Esophagus muscularis mucosa (tissue), 4 donors: ENCODE measurements at regions not wholly inside any gene's neighbourhood (a gene's known extent, or its start where the extent isn't known, plus 50 kb on each side); places are given as distances from the start of the nearest gene placed in this dataset.

Experiments
- CTCF ChIP-seq, 3 experiments: fragments of 200-600 bp in 2 of 3; fragments of 450-650 bp in 1 of 3; sonication (generic) in 2 of 3; IDR thresholded peaks; one replicate each; pipeline ENCODE4 v1.5.1; 2017 to 2019; ENCODE audit warnings: antibody characterized with exemption in 3 of 3, mild to moderate bottlenecking in 2 of 3, moderate library complexity in 1 of 3
- EP300 ChIP-seq: sonication (generic); formaldehyde crosslinking; IDR thresholded peaks from one replicate; pipeline ENCODE4 v1.6.1; 2017; ENCODE audit warnings: antibody characterized with exemption
- POLR2A ChIP-seq: fragments of 450-650 bp; IDR thresholded peaks from one replicate; pipeline ENCODE4 v1.6.1; 2017; ENCODE audit warnings: antibody characterized with exemption, moderate library complexity, mild to moderate bottlenecking, low read depth
- POLR2AphosphoS5 ChIP-seq, 2 donors: sonication (generic); formaldehyde crosslinking; IDR thresholded peaks; one replicate each; pipeline ENCODE4 v1.6.1; 2017; ENCODE audit warnings: antibody characterized with exemption in 2 of 2

- TF ChIP-seq CTCF (IDR thresholded peaks at IDR 0.05), result no peak
- TF ChIP-seq POLR2A, result no peak
- no peak for TF ChIP-seq POLR2AphosphoS5 (IDR thresholded peaks at IDR 0.05)
- no peak for TF ChIP-seq EP300
Observed at GRCh38 chr3:31285833-31286486, 246.8 kb upstream of the STT3B start.
